Fibroblast of villous mesenchyme (primary cell): ENCODE measurements at regions not wholly inside any gene's neighbourhood (a gene's known extent, or its start where the extent isn't known, plus 50 kb on each side); places are given as distances from the start of the nearest gene placed in this dataset.

ENCODE experiments used
- DNase-seq: peaks from one replicate; pipeline ENCODE4 v3.0.0-alpha.2; 2010; ENCODE audit warnings: low read depth
- H3K4me3 ChIP-seq: 2 replicates; pipeline ENCODE4 v1.5.1; 2011; ENCODE audit warnings: low read depth, mild to moderate bottlenecking, low read length
- CTCF ChIP-seq: IDR thresholded peaks from 2 replicates; pipeline ENCODE4 v1.5.1; 2012; ENCODE audit warnings: low read depth, mild to moderate bottlenecking, low read length; ENCODE audit not compliant: insufficient read depth

GRCh38 chr7:115094163-115094562 lies 172.3 kb downstream of the MDFIC start:
- TF ChIP-seq CTCF, result no peak
- H3K4me3 ChIP-seq, result no peak overlapping the region
- DNase-seq, result no peak

- H3K4me3 ChIP-seq, result no peak overlapping the region
- DNase-seq, result peak; percentile 25
- no peak for TF ChIP-seq CTCF
Measured at GRCh38 chr7:115088893-115089292, 167.0 kb downstream of the MDFIC start.

- H3K4me3 ChIP-seq, result no peak overlapping the region
- peak; percentile 87 for DNase-seq
- no peak for TF ChIP-seq CTCF
Measured at GRCh38 chr7:115087437-115087836, 165.5 kb downstream of the MDFIC start.

- no peak for TF ChIP-seq CTCF
- no peak overlapping the region for H3K4me3 ChIP-seq
- no peak for DNase-seq
Measured at GRCh38 chr7:115086146-115086841, 164.4 kb downstream of the MDFIC start.

GRCh38 chr7:115085421-115085820 lies 163.5 kb downstream of the MDFIC start:
- no peak overlapping the region for H3K4me3 ChIP-seq
- no peak for DNase-seq
- TF ChIP-seq CTCF, result no peak

- no peak for TF ChIP-seq CTCF
- no peak overlapping the region for H3K4me3 ChIP-seq
- no peak for DNase-seq
Measured at GRCh38 chr7:115083935-115084334, 162.0 kb downstream of the MDFIC start.

- DNase-seq, result no peak
- no peak for TF ChIP-seq CTCF
- no peak overlapping the region for H3K4me3 ChIP-seq
Measured at GRCh38 chr7:115081772-115082171, 159.9 kb downstream of the MDFIC start.
